ENCODE measurements at regions not wholly inside any gene's neighbourhood (a gene's known extent, or its start where the extent isn't known, plus 50 kb on each side); places are given as distances from the start of the nearest gene placed in this dataset.
A peak's percentile ranks its signal among the peaks of the same experiment; 100 is the strongest.
"Not testable (repeated sequence)": the region's sequence is repeated elsewhere in the genome, so short reads cannot be mapped to it uniquely, and the experiment has no call there.

DNA sequence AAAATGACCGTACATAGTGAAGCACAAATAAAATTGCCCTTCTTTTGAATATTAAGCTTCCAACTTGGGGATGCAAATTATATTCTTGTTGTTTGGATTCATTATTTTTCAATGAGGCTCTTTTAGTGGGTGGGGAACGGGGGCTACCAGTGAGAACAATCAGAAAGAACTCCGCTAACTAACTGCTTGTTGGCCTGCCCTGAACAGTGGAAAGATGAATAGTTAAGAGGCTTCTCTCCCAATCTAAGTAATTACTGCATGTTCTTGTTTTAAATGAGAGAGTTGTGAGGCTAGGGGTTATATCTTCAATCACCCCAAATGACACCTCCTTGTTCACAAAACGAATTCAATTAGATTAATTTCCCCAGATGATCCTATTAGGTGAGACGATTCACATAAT, 322.0 kb downstream of the FAT3 start:
- DNase-seq, result no peak

DNA sequence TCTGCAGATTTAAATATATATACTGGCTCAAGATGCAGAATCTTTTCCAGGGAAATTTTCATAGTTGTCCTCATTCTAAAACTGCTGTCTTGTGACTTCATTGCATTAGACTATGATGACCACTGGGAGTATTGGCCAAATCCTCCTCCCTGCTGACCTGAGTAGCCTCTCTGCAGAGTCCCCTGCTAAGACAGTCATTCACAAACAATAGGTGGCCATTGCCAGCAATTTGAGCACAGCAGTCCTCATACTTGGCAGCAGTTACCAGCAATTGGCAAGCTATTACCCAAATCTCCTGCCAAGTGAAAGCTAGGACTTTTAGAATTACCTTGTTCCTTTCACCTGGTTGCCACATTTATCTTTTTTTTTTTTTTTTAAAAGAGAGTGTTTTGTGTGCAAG, 325.8 kb downstream of the FAT3 start:
- DNase-seq, result peak in 1 of 2 donors; percentile 0

DNA sequence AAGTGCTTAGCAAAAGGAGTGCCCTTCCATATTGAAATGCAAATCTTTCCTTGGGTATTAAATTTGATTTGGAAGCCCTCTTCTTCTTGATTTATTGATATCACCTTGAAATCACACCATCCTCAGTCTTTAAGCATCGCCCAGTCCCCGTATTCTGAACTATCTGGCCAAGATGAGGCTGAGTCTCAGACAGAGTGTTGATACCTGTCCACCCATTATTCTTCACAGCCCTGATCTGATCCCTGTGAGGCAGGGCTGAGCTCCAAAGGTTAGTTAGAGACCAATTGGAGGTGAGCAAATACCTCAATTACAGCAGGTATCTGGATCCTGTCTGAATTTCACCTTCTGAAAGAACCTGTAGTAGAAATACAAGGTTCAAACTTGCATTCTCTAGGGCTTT, 326.3 kb downstream of the FAT3 start:
- no peak for DNase-seq

DNA sequence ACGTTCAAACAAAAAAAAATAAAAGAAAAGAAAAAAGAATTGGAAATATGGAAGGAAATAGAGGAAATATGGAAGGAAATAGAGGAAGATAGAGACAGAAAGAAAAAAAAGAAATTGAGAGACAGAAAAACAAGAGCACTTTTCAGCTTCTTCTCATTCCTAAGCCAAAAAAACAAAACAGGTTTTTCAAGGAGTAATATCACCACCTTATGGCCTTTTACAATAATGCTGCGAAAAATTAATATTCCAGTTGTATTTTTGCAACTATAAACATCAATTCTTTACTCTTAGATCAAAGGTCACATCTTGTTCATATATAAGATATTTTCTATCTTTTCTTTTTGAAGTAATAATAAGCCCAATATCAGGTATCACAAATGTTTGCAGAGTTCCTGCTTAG, 328.3 kb downstream of the FAT3 start:
- no peak for DNase-seq

DNA sequence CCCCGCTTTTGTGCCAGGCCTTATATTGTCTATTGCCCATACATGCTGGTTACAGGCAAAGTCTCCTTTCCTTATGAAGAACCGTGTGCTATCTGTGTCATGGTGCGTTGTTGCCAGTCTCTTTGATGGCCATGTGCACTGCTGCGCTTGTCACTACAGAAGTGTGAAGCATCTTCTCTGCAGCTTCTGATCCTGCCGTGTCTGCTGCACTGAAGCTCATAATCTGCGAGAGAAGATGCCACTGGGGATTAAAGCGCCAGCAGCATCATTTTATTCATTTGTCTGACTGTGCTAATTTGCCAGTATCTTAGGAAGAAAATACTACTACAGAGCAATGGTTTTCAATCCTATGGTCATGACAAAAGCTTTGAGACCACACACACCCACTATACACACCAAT, 330.1 kb downstream of the FAT3 start:
- DNase-seq, result no peak

DNA sequence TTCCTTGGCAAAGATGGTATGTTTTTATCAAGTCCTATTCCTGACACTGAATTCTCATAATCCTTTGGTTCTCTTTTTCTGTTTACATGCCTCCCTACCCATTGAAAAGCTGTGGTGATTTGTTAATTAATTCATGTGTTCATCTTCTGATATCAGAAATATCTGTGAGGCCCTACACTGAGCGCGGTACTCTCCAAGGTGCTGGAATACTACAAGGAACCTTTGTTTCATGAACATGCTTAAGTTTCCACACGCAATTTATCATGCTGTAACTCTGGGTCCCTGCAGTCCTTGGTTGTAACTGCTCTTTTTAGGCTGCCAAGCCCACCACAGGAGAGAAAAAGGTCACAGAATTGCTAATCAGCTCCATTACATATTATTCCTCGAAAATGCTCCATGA, 331.8 kb downstream of the FAT3 start:
- DNase-seq, result no peak

DNA sequence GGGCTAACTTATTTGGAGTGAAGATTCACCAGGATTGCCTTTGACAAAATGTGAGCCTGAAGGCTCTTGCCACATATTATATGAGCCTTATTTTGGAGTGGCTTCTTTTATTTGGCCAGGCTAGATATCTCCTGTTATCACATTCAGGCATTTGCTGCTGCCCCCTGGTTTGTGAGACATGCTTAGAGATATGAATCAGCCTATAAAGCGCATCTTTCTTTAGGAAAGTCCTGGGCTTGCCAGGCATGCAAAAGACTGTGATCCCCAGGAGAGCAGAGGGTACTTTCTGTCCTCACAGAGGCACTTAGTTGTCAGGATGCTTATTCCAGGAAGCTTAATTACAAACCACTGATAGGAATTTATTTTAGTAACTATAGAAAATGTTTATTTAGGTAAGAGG, 333.3 kb downstream of the FAT3 start:
- no peak for DNase-seq

DNA sequence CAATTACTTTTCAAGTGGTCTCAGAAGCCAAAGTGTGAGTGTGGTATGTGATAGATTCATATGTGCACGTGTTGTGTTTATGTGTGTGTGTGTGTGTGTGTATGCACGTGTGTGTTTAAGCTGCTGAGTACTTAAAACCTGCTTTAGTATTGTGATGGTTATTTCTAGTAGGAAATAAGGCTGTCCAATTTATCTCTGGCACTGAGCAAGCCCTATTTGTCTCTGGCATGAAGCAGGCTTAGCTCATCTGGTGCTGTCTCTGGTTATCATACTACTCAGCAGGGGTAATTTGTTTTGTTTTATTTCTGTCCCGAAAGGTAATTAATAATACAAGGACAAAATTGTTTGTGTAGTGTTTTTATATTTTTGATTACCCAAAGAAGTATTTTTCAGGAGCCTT, 333.7 kb downstream of the FAT3 start:
- no peak for DNase-seq

DNA sequence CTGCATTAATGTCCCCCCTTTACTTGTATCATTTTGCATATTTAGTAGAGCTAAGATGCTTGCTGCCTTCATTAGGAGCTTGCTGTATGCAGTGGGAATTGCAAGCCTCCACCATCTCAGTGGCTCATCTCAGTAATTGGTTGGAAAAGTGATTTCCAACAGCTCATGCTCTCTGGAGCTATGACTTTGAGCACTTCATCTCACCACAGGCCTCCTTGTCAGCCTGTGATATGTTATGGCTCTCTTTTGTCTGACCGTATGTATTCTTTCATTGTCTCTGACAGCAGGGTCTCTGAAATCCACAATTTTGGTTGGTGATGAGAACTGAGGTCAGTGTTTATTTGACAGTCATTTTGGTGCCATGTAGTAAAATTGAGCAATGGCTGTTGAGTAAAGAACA, 345.1 kb downstream of the FAT3 start:
- DNase-seq, result no peak

DNA sequence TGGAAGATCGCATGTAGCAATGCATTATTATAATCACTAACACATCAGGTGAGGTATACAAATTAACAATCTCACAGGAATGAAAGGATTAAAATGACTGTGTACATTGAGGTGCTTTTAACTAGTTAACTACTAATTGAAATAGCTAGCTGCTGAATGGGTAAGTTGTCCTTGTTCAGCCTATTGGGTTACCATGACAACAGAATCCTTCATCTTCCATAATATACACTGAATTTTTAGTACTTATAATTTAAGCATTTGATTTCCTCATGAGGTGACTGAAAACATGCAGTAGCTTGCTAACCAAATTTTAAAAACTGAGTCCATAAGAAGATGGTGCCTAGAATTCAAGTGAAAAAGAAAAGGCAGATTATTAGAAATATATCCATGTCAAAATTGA, 347.9 kb downstream of the FAT3 start:
- no peak for DNase-seq

DNA sequence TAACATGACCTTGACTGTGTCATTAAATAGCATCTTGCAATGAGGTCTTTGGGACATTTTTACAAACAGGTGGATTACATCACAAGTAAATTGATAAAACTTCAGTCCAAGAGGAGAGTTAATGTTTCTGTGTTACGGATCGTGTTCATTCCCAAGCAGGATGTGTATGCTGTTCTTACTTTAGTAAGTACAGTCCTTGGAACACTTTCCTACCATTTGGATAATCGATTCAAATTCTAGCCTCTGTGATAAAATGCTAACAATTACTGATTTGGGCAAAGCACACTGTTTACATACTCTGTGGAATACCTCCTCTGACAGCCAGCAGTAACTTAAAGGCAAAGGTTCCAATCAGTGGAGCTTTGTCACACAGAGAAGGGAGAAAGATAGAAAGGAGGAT, 351.7 kb downstream of the FAT3 start:
- no peak for DNase-seq

DNA sequence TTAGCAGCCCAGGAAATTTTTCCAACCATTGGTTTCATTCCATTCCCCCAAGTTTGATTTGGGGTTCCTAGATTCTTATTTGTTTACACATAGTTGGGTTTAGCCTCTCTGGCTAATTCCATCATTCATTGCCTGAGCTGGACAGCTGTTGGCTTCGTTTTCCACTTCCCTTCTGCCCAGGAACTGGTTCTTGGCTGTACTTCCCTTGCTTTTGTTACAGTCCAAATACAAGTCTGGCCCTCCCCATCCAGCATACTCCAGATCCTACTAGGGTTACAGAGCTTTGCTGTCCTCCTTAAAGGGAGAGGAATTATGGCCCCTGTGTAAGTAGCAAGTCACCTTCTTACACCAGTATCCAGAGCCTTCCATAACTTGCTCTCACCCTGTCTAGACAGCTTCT, 356.3 kb downstream of the FAT3 start:
- DNase-seq, result peak in 1 of 2 donors; percentile 20

DNA sequence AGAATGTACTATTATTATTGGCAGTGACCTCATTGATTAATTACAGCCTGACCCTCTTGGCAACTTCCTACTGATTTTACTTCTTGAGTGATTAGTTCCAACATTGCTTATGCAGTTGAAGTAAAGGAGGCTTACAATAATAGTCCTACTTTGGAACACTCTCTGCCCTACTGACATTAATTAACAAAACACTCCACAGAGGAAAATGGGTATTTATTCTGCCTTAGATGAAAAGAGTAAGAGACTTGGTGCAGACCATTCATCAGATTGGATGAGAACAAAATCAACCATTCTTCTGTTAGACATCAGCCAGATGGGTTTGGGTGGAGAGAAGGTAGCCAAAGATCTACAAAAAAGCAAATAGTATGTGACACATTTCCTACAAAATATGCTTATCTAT, 363.8 kb downstream of the FAT3 start:
- no peak for DNase-seq

DNA sequence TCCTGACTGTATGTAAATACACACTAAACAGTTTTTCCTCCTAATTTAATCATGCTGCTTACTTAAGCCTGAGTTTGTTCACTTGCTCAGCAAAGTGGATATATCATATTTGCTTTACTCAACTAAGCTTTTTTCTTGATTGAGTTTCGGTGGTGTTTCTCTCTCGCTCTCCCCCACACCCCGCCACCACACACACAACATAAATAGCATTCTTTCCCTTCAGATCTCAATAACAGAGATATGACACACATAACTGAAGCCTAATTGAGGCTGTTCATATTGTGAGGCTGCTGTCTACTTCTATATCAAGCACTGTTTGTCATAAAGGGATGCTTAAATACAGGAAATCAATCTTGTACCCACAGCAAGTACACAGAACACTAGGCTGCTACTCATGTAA, 364.9 kb downstream of the FAT3 start:
- DNase-seq, result no peak

DNA sequence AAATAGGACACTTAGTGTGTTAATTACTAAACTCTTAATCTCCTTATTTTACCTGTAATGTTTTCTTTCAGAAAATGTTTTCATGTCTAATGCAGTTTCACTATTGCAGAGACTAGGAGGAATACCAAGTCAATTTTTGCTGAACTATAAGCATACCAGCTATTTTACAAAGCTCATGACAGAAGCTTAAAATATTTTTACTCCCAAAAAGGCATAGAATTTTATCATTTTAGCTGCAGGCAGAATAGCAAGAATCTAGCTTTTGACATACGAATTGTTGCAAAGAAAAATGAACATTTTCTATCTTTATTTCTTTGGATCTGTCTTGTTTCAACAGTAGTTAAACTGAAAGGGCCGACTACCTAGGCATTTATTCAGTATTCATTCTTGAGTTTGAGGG, 366.9 kb downstream of the FAT3 start:
- DNase-seq, result no peak

DNA sequence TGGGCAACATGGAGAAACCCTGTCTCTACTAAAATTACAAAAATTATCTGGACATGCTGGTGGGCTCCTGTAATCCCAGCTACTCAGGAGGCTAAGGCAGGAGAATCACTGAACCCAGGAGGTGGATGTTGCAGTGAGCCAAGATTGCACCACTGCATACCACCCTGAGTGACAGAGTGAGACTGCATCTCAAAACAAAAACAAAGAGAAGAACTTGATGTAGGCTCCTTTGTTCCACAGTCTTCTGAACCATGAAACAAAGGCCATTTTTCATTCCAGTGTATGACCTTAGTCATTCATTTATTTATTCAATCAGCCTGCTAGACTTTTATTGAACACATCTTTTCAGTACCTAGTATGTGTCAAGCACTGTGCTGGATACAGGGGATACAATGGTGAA, 369.6 kb downstream of the FAT3 start:
- DNase-seq, result no peak

DNA sequence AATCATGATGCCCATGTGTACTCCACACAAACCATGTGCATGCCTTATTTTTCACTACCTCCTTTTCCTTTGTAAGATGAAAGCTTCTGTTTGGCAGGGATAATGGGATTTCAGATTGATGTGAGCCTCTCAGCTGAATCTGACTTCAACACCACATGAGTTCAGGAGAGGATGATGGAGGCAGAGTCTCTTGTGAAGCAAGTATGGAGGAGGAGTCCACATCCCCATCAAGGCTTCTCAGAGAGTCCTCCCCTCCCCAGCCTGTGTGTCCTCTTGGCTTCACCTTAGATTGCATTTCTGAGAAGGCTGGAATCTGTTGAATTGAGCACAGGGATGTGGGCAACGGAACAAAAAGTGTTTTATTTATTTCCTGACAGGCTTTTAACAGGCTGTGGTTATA, 370.4 kb downstream of the FAT3 start:
- no peak for DNase-seq

DNA sequence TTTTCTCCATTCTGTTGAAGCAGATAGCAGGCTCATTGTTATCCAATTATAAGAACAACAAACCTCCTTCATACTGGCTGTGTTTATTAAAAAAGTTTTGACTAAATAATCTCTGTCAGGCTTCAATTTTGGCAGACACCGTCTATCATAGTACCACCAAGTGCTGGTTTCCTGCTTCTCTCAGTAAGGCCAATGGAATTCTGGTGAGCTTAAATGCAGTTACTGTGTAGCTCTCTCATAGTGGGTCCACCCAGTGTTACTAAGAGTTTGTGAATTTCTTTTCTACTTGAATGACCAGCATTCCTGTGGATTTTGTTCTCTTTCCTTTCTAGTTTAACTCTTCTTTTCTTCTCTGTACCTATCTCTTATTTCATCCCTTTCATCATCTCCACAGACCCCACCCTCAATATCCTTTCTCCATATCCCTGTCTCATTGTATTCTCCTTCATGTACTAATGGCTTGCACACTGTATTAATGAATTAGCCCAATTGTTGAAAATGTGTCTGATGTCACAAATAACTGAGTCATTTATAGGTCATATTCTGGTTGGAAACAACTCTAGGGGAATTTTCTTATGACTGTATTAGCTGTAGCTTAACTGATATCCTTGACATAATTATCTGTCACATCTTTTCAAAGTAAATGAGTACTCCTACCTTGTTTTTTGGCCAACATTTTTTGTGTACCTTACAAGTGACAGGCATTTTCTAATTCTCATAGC, 372.1 kb downstream of the FAT3 start:
- no peak for DNase-seq

DNA sequence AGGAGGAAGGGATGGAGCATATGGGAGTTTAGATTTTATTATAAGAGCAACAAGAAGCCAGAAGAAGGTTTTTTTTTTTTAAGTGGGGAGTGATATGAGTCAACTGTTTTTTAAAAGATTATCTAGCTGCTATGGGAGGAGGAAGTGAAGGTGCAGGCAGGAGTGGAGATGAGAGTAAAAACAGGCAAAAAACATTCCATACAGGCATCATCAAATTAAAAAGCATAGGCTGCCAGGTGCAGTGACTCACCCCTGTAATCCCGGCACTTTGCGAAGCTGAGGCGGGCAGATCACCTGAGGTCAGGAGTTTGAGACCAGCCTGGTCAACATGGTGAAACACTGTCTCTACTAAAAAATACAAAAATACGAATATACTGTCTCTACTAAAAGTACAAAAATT, 368.4 kb upstream of the MTNR1B start:
- no peak for DNase-seq

DNA sequence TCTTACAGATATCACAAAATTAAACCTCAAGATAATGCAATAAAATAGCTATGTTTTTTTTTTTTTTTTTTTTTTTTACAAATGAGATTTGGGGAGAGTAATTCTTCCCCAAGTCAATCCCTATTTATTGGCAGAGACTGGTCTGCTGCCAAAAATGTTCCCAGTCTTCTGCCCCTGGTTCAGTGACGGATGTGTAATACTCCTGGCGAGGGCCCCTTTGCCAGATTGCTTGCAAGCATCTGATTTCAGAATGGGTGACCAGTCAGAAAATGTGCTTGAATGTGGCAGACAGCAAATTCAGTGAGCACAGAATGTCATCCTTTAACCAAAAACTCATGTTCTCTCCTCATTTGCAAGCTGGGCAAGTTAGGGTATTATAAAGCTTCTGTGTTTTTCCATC, 363.8 kb upstream of the MTNR1B start:
- no peak for DNase-seq

DNA sequence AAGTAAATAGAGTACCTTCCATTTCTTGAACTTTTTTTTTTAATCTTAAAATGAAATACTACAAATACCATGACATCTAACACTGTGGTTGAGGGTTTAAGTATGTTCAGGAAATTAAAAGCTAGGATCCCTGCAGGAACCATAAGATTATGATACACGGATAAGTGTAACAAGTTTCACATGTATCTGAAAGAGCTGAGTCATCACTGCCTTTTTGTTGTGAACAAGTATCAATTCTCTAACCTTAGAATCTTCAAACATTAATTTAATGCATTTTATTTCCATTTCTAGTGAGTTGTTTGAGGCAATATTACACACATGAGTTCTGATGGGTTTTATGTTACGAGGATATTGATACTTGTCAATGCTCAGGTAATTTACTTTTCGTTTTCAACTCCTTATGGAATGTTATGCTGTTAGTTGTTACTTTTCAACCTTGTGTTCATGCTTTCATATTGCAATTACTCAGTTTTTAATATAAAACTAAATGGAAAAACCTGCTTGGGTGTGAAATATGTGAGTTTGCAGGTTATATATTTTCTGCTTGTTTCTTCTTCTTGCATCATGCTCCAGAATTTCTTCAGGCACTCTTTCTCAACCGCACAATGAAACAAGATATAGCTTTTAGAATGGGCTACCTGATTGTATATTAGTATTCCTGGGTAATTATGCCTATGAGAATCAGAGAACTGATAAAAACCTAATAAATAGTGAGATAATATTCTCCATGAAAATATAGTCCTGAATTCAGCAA, 361.3 kb upstream of the MTNR1B start:
- no peak for DNase-seq

DNA sequence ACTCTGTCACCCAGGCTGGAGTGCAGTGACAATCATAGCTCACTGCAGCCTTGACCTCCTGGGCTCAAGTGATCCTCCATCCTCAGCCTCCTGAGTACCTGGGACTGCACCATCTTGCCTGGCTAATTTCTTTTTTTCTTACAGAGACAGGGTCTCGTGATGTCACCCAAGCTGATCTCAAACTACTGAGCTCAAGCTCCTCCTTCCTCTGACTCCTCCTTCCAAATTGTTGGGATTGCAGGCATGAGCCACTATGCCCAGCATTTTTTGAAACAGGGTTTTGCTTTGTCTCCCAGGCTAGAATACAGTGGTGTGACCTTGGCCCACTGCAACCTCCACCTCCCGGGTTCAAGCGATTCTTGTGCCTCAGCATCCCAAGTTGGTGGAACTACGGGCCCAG, 358.3 kb upstream of the MTNR1B start:
- no peak for DNase-seq

DNA sequence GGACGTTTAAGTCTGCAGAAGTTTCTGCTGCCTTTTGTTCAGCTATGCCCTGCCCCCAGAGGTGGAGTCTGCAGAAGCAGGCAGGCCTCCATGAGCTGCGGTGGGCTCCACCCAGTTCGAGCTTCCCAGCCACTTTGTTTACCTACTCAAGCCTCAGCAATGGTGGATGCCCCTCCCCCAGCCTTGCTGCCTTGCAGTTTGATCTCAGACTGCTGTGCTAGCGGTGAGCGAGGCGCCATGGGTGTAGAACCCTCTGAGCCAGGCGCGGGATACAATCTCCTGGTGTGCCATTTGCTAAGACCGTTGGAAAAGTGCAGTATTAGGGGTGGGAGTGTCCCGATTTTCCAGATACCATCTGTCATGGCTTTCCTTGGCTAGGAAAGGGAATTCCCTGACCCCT, 351.4 kb upstream of the MTNR1B start:
- not testable (repeated sequence) for DNase-seq

DNA sequence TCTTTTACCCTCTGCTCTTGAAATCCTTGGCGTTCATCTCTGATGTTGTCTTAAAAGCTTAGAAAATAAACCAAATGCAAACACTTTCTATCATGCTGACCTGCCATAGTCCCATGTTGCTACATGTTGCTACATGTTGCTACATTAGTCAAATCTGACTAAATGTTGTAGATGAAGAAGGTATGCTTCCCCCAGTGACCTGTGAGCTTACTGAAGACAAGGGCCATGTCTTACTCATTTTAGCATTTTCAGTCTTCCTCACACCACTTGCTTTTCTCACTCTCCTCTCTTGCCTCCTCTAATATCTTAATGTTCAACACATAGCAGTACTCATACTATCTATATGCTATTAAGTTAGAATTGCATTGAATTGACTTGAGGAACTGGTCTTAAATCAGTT, 346.4 kb upstream of the MTNR1B start:
- no peak for DNase-seq

DNA sequence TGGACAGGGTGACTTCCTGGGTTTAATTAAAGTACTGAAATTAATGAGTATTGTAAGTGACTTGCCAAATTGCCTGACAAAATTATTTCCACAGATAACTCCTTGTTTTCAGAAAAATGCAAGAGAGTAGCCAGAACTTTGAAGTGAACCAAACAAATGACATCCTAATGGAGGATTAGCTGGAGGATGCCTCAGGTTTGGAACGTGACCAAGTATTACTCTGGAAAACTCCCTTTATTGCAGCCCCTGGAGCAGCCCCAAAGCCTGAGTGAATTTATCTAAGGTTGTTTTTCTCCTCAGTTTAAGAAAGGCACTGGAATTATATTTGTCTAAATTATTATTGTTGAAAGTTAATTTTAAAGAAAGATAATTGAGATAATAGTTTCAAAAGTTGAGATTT, 343.6 kb upstream of the MTNR1B start:
- DNase-seq, result no peak

Measured in hippocampal formation (tissue), 2 donors.